ENCODE measurements at regions not wholly inside any gene's neighbourhood (a gene's known extent, or its start where the extent isn't known, plus 50 kb on each side); places are given as distances from the start of the nearest gene placed in this dataset.

DNA sequence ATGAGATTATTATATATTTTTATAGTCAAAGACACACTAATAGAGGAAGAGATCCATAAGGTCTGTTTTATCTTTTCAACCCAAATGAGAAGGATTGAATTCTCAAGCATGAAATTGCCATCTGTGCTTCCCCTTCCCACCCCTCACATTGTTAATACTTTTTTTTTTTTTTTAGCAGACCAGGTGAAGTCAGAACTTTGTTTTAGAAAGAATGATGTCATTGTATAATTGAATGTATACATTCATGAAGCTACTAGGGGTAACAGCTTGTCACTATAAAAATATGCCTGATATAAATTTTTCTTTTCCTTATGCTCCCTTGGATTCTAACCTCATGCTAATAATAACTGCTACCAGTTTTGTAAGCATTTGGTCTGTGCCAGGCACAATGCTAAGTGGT is 88.9 kb downstream of the TFAP2B start:
- SMC1A ChIA-PET (ENCODE audit: uncharacterized antibody, unreplicated experiment): no interaction called here
- ATAC-seq (no peak), DNase-seq (ENCODE audit: low read depth, low spot score) (no peak), FAIRE-seq (no peak)
- Histone ChIP-seq H4K20me1 (ENCODE audit: control insufficient read depth, insufficient read depth) (no peaks in the 10 kb centered on the region), H3K79me2 (ENCODE audit: control insufficient read depth, insufficient read depth, low read length) (no peaks in the 10 kb centered on the region), H3K27me3 (replicated peaks in 1 of 2; ENCODE audit: control insufficient read depth in 2 of 2, insufficient read depth in 2 of 2, low read length in 1 of 2) (no peaks in the 10 kb centered on the region), H3K27ac (ENCODE audit: control insufficient read depth, insufficient read depth) (no peak overlapping the region), H3K9ac (ENCODE audit: control insufficient read depth, insufficient read depth, low read length) (no peak overlapping the region), H3K36me3 (ENCODE audit: control insufficient read depth in 2 of 2, insufficient read depth in 2 of 2, low read length in 1 of 2) (no peaks in the 10 kb centered on the region), H3K4me2 (ENCODE audit: control insufficient read depth, insufficient read depth) (no peak overlapping the region), H3K4me1 (ENCODE audit: control insufficient read depth, insufficient read depth, low read length) (no peaks in the 10 kb centered on the region), H3K9me3 (replicated peaks; ENCODE audit: control insufficient read depth, insufficient read depth, low read length) (no peaks in the 10 kb centered on the region), H2AFZ (ENCODE audit: control insufficient read depth, low read depth, low read length) (no peak overlapping the region), H3K4me3 (no peak overlapping the region)
- POLR2A ChIA-PET: no interaction called here
- RAD21 ChIA-PET (ENCODE audit: unreplicated experiment): no interaction called here
- TF ChIP-seq MYB (IDR thresholded peaks at IDR 0.05; ENCODE audit: borderline replicate concordance, low read depth, low read length) (no peak), BHLHE40 (IDR thresholded peaks at IDR 0.05; ENCODE audit: borderline replicate concordance in 1 of 2, low read depth in 2 of 2, low read length in 1 of 2) (no peak), SREBF1 (IDR thresholded peaks at IDR 0.05; ENCODE audit: low read length) (no peak), POU2F2 (IDR thresholded peaks at IDR 0.05; ENCODE audit: borderline replicate concordance, low read depth, low read length) (no peak), MEF2A (IDR thresholded peaks at IDR 0.05; ENCODE audit: insufficient read depth, low read depth, low read length) (no peak), CBFB (IDR thresholded peaks at IDR 0.05; ENCODE audit: low read depth) (no peak), CREM (IDR thresholded peaks at IDR 0.05; ENCODE audit: low read depth) (no peak), TCF7 (IDR thresholded peaks at IDR 0.05; ENCODE audit: borderline replicate concordance) (no peak), IKZF1 (conservative IDR thresholded peaks at IDR 0.05) (no peak), ZNF622 (IDR thresholded peaks at IDR 0.05) (no peak)
- TF ChIP-seq, protein P1, sequence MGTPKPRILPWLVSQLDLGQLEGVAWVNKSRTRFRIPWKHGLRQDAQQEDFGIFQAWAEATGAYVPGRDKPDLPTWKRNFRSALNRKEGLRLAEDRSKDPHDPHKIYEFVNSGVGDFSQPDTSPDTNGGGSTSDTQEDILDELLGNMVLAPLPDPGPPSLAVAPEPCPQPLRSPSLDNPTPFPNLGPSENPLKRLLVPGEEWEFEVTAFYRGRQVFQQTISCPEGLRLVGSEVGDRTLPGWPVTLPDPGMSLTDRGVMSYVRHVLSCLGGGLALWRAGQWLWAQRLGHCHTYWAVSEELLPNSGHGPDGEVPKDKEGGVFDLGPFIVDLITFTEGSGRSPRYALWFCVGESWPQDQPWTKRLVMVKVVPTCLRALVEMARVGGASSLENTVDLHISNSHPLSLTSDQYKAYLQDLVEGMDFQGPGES (IDR thresholded peaks at IDR 0.05): no peak
- TF ChIP-seq, protein P2, sequence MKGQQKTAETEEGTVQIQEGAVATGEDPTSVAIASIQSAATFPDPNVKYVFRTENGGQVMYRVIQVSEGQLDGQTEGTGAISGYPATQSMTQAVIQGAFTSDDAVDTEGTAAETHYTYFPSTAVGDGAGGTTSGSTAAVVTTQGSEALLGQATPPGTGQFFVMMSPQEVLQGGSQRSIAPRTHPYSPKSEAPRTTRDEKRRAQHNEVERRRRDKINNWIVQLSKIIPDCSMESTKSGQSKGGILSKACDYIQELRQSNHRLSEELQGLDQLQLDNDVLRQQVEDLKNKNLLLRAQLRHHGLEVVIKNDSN (IDR thresholded peaks at IDR 0.05; ENCODE audit: borderline replicate concordance, extremely low read length, insufficient read depth, low read depth, low read length): no peak
- TF ChIP-seq, protein P3, sequence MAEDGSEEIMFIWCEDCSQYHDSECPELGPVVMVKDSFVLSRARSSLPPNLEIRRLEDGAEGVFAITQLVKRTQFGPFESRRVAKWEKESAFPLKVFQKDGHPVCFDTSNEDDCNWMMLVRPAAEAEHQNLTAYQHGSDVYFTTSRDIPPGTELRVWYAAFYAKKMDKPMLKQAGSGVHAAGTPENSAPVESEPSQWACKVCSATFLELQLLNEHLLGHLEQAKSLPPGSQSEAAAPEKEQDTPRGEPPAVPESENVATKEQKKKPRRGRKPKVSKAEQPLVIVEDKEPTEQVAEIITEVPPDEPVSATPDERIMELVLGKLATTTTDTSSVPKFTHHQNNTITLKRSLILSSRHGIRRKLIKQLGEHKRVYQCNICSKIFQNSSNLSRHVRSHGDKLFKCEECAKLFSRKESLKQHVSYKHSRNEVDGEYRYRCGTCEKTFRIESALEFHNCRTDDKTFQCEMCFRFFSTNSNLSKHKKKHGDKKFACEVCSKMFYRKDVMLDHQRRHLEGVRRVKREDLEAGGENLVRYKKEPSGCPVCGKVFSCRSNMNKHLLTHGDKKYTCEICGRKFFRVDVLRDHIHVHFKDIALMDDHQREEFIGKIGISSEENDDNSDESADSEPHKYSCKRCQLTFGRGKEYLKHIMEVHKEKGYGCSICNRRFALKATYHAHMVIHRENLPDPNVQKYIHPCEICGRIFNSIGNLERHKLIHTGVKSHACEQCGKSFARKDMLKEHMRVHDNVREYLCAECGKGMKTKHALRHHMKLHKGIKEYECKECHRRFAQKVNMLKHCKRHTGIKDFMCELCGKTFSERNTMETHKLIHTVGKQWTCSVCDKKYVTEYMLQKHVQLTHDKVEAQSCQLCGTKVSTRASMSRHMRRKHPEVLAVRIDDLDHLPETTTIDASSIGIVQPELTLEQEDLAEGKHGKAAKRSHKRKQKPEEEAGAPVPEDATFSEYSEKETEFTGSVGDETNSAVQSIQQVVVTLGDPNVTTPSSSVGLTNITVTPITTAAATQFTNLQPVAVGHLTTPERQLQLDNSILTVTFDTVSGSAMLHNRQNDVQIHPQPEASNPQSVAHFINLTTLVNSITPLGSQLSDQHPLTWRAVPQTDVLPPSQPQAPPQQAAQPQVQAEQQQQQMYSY (CRISPR knock-in tag; IDR thresholded peaks at IDR 0.05): no peak
- TF ChIP-seq, protein P4, sequence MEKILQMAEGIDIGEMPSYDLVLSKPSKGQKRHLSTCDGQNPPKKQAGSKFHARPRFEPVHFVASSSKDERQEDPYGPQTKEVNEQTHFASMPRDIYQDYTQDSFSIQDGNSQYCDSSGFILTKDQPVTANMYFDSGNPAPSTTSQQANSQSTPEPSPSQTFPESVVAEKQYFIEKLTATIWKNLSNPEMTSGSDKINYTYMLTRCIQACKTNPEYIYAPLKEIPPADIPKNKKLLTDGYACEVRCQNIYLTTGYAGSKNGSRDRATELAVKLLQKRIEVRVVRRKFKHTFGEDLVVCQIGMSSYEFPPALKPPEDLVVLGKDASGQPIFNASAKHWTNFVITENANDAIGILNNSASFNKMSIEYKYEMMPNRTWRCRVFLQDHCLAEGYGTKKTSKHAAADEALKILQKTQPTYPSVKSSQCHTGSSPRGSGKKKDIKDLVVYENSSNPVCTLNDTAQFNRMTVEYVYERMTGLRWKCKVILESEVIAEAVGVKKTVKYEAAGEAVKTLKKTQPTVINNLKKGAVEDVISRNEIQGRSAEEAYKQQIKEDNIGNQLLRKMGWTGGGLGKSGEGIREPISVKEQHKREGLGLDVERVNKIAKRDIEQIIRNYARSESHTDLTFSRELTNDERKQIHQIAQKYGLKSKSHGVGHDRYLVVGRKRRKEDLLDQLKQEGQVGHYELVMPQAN (conservative IDR thresholded peaks at IDR 0.05): no peak
- no TSS peak for BruUV-seq (replicated peaks)
- in situ Hi-C loops (cut with MboI) (no loop called here), intact Hi-C loops (cut with micrococcal nuclease; ENCODE audit: unreplicated experiment) (no loop called here)
- CTCF ChIA-PET: no interaction called here

Measured in GM12878 (cell line).